ENCODE measurements at regions not wholly inside any gene's neighbourhood (a gene's known extent, or its start where the extent isn't known, plus 50 kb on each side); places are given as distances from the start of the nearest gene placed in this dataset.

DNA sequence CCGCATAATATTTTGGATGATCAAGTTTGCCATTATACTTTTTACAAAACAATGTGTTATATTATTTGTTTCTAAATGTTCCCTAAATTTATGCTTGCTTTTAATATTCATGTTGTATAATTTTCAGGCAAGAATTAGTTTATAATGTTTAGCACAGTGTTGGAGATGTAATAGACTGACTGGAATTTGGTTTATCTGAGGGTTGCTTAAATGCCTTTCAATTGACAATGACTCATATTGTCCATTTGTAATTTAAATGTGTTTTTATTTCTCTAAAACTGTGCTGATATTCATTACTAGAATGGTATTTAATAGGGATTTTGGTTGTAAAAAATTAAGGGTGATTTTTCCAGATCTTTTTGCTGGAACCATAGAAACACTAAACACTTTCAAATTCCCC lies 788.4 kb downstream of the SLC6A15 start:
- no peak overlapping the region for H3K4ac ChIP-seq (replicated peaks; ENCODE audit: insufficient read length, low read depth, low read length)
- no peak overlapping the region for H3K9ac ChIP-seq (replicated peaks in 1 of 4; ENCODE audit: extremely low read depth in 1 of 4, low read depth in 3 of 4, low read length in 3 of 4)
- DNase-seq (ENCODE audit: low read depth in 1 of 2, low spot score in 2 of 2) = no peak
- TF ChIP-seq ASH2L (IDR thresholded peaks at IDR 0.05; ENCODE audit: low read length) (no peak), NANOG (IDR thresholded peaks at IDR 0.05; ENCODE audit: insufficient read depth, low read depth, low read length, poor library complexity, severe bottlenecking) (no peak), HDAC6 (IDR thresholded peaks at IDR 0.05; ENCODE audit: low read depth, low read length) (no peak), CHD2 (IDR thresholded peaks at IDR 0.05; ENCODE audit: low read length) (no peak), BACH1 (IDR thresholded peaks at IDR 0.05; ENCODE audit: low read length) (no peak), YY1 (IDR thresholded peaks at IDR 0.05; ENCODE audit: low read depth, low read length) (no peak), BCL11A (IDR thresholded peaks at IDR 0.05; ENCODE audit: low read depth in 2 of 2, low read length in 2 of 2) (no peak), PHF8 (conservative IDR thresholded peaks at IDR 0.05; ENCODE audit: low read depth, low read length) (no peak), KDM4A (IDR thresholded peaks at IDR 0.05; ENCODE audit: low read depth, low read length, severe bottlenecking) (no peak)
- no peaks in the 10 kb centered on the region for H3K4me1 ChIP-seq (replicated peaks in 1 of 4; ENCODE audit: control insufficient read depth in 3 of 4, insufficient read depth in 4 of 4, low read length in 3 of 4)
- 100% methylated on average over 1 of the region's 1 CpG; no CpG with 5 or more reads in 1 of the 2 experiments for WGBS, 2 experiments (ENCODE audit: extremely low coverage in 1 of 2, insufficient coverage in 1 of 2, insufficient read length in 1 of 2, insufficient replicate concordance in 2 of 2, low coverage in 1 of 2, low lambda C conversion rate in 2 of 2, missing lambda C conversion rate in 1 of 2)
- H2AK5ac ChIP-seq (ENCODE audit: low read depth, low read length) = no peak overlapping the region
- no peaks in the 10 kb centered on the region for H3K79me1 ChIP-seq (ENCODE audit: low read depth, low read length)
- no peaks in the 10 kb centered on the region; a peak in 1 of 4 replicates for H3K9me3 ChIP-seq (ENCODE audit: insufficient read depth in 2 of 2, low read depth in 1 of 2, low read length in 1 of 2)
- H2BK15ac ChIP-seq (ENCODE audit: low read length) = no peak overlapping the region
- H3K4me2 ChIP-seq (ENCODE audit: insufficient read depth in 1 of 2, low read depth in 2 of 2, low read length in 2 of 2) = no peak overlapping the region
- no peaks in the 10 kb centered on the region for H3K23me2 ChIP-seq (ENCODE audit: low read depth, low read length)
- no peaks in the 10 kb centered on the region for H3K27me3 ChIP-seq (replicated peaks in 1 of 4; ENCODE audit: control insufficient read depth in 3 of 4, extremely low read depth in 1 of 4, insufficient read depth in 3 of 4, low read length in 3 of 4)
- no peak overlapping the region for H3K56ac ChIP-seq (replicated peaks; ENCODE audit: insufficient read length, low read depth, low read length)
- no peaks in the 10 kb centered on the region for H4K20me1 ChIP-seq (replicated peaks in 1 of 2; ENCODE audit: control insufficient read depth in 1 of 2, insufficient read depth in 2 of 2, low read length in 2 of 2)
- H2BK20ac ChIP-seq (ENCODE audit: low read length) = no peak overlapping the region
- no peak overlapping the region for H2AFZ ChIP-seq (ENCODE audit: low read length)
- no peak overlapping the region for H4K8ac ChIP-seq (ENCODE audit: extremely low read depth, insufficient read depth, low read length)
- no peak for FAIRE-seq
- H2BK12ac ChIP-seq (ENCODE audit: low read depth, low read length) = no peak overlapping the region
- H3K79me2 ChIP-seq (ENCODE audit: control insufficient read depth in 1 of 2, insufficient read depth in 2 of 2, low read length in 2 of 2) = no peaks in the 10 kb centered on the region
- ChIA-PET POLR2A (ENCODE audit: partially characterized antibody) (no interaction called here), CTCF (ENCODE audit: partially characterized antibody) (no interaction called here)
- H3K36me3 ChIP-seq (ENCODE audit: control insufficient read depth in 2 of 4, insufficient read depth in 4 of 4, low read length in 3 of 4) = no peaks in the 10 kb centered on the region
- no peak overlapping the region for H3K27ac ChIP-seq (ENCODE audit: low read depth, low read length)
- no peak overlapping the region for H3K23ac ChIP-seq (ENCODE audit: insufficient read length)
- H2BK120ac ChIP-seq (replicated peaks; ENCODE audit: low read depth, low read length) = no peak overlapping the region
- H3K18ac ChIP-seq (ENCODE audit: extremely low read depth, low read length) = no peak overlapping the region
- H4K5ac ChIP-seq (ENCODE audit: insufficient read length, low read depth, low read length) = no peak overlapping the region
- H3K4me3 ChIP-seq (ENCODE audit: extremely low read depth in 1 of 4, insufficient read depth in 2 of 4, low read depth in 3 of 4, low read length in 4 of 4) = no peak overlapping the region
- no peak overlapping the region for H2BK5ac ChIP-seq (ENCODE audit: low read depth, low read length)
- H4K91ac ChIP-seq (replicated peaks; ENCODE audit: insufficient read length, low read length) = no peak overlapping the region
- no peak overlapping the region for H3K14ac ChIP-seq (ENCODE audit: insufficient read length)

Measured in H1 (cell line).